Kidney (tissue), 13 donors: ENCODE measurements at regions not wholly inside any gene's neighbourhood (a gene's known extent, or its start where the extent isn't known, plus 50 kb on each side); places are given as distances from the start of the nearest gene placed in this dataset.
"Not testable (repeated sequence)": the region's sequence is repeated elsewhere in the genome, so short reads cannot be mapped to it uniquely, and the experiment has no call there.

Experiments used
- DNase-seq, 5 donors: peaks; one replicate each; pipeline ENCODE4 v3.0.0-alpha.2; 2013 to 2020
- FAIRE-seq: peaks from 2 replicates; lab custom pipeline; 2012; peaks lifted over from hg19 to GRCh38; lab: Jason Lieb, UNC
- H3K27ac ChIP-seq, 2 donors: one replicate each; pipeline ENCODE4 v1.7.0; 2013; ENCODE audit warnings: low read depth in 2 of 2, low read length in 2 of 2, inconsistent platforms in 1 of 2
- H3K27me3 ChIP-seq: one replicate; pipeline ENCODE4 v1.7.1; 2013; ENCODE audit warnings: low read length, inconsistent platforms; ENCODE audit not compliant: control insufficient read depth, insufficient read depth
- H3K36me3 ChIP-seq, 3 donors: one replicate each; pipeline versions ENCODE4 v1.7.0 to v1.7.1; 2013; ENCODE audit warnings: low read length in 3 of 3, control low read depth in 1 of 3, inconsistent platforms in 1 of 3; ENCODE audit not compliant: insufficient read depth in 3 of 3, control insufficient read depth in 2 of 3
- H3K4me1 ChIP-seq, 3 donors: one replicate each; pipeline versions ENCODE4 v1.7.0 to v1.7.1; 2013; ENCODE audit warnings: low read length in 3 of 3, inconsistent platforms in 1 of 3, low read depth in 1 of 3; ENCODE audit not compliant: control insufficient read depth in 2 of 3, insufficient read depth in 2 of 3
- H3K4me3 ChIP-seq, 3 donors: one replicate each; pipeline versions ENCODE4 v1.7.0 to v1.8.1; 2013; ENCODE audit warnings: low read length in 3 of 3, control low read depth in 1 of 3, inconsistent platforms in 1 of 3
- H3K9ac ChIP-seq, 3 donors: one replicate each; pipeline versions ENCODE4 v1.7.0 to v1.7.1; 2013; ENCODE audit warnings: low read length in 3 of 3, control low read depth in 1 of 3, inconsistent platforms in 1 of 3
- H3K9me3 ChIP-seq, 3 donors: one replicate each; pipeline versions ENCODE4 v1.7.0 to v1.7.1; 2013; ENCODE audit warnings: low read length in 3 of 3, control low read depth in 1 of 3, inconsistent platforms in 1 of 3; ENCODE audit not compliant: control insufficient read depth in 2 of 3, insufficient read depth in 1 of 3
- intact Hi-C: fragments of 100-400 bp; cut with DNase I; formaldehyde crosslinking; loops from one replicate; pipeline ENCODE4 v1.11.1; 2022
- TF ChIP-seq, protein P1 (sequence below): IDR thresholded peaks from 3 replicates; pipeline ENCODE4 v1.5.1; 2012; ENCODE audit warnings: mild to moderate bottlenecking, moderate library complexity, borderline replicate concordance; ENCODE audit not compliant: insufficient read depth; ENCODE audit errors: extremely low read depth
- donor health status: control.
- donor health status: control.
- donor health status: control.
- donor health status: control.
- donor health status: control.
- donor health status: DM: yes; HTN: yes; CAD: no.
- donor health status: Normal renal cell carcinoma (clear cell type).

GRCh38 chr21:31798842-31799704 lies 67.2 kb upstream of the SCAF4 start:
- Histone ChIP-seq H3K9me3 (no peaks in the 10 kb centered on the region), H3K4me3 (no peak overlapping the region), H3K9ac (no peak overlapping the region), H3K27ac (no peak overlapping the region), H3K4me1 (no peaks in the 10 kb centered on the region), H3K36me3 (no peaks in the 10 kb centered on the region), H3K27me3 (no peaks in the 10 kb centered on the region)
- intact Hi-C loops: no loop called here
- TF ChIP-seq, protein P1, sequence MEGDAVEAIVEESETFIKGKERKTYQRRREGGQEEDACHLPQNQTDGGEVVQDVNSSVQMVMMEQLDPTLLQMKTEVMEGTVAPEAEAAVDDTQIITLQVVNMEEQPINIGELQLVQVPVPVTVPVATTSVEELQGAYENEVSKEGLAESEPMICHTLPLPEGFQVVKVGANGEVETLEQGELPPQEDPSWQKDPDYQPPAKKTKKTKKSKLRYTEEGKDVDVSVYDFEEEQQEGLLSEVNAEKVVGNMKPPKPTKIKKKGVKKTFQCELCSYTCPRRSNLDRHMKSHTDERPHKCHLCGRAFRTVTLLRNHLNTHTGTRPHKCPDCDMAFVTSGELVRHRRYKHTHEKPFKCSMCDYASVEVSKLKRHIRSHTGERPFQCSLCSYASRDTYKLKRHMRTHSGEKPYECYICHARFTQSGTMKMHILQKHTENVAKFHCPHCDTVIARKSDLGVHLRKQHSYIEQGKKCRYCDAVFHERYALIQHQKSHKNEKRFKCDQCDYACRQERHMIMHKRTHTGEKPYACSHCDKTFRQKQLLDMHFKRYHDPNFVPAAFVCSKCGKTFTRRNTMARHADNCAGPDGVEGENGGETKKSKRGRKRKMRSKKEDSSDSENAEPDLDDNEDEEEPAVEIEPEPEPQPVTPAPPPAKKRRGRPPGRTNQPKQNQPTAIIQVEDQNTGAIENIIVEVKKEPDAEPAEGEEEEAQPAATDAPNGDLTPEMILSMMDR: no peak
- FAIRE-seq: no peak
- peak in 2 of 5 donors; percentile 15 to 20 for DNase-seq

GRCh38 chr21:31795992-31796391 lies 64.1 kb upstream of the SCAF4 start:
- FAIRE-seq (no peak), DNase-seq (no peak)
- no peaks in the 10 kb centered on the region for H3K36me3 ChIP-seq
- H3K9ac ChIP-seq: no peak overlapping the region
- H3K27ac ChIP-seq: no peak overlapping the region
- H3K4me1 ChIP-seq: no peaks in the 10 kb centered on the region
- TF ChIP-seq, protein P1: no peak
- no peak overlapping the region for H3K4me3 ChIP-seq
- intact Hi-C loops: no loop called here
- no peaks in the 10 kb centered on the region for H3K27me3 ChIP-seq
- no peaks in the 10 kb centered on the region for H3K9me3 ChIP-seq

DNA sequence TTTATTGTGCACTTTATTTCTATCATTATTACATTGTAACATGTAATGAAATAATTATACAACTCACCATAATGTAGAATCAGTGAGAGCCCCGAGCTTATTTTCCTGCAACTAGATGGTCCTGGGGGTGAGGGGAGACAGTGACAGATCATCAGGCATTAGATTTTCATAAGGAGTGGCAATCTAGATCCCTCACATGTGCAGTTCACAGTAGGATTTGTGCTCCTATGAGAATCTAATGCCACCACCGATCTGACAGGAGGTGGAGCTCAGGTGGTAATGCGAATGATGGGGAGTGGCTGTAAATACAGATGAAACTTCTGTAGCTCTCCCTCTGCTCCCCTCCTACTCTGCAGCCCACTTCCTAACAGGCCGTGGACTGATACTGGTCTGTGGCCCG lies 58.5 kb upstream of the SCAF4 start:
- H3K27ac ChIP-seq, intact Hi-C loops, H3K9me3 ChIP-seq, H3K4me3 ChIP-seq, H3K9ac ChIP-seq, DNase-seq, H3K4me1 ChIP-seq, H3K27me3 ChIP-seq, H3K36me3 ChIP-seq, FAIRE-seq: not testable (repeated sequence)

DNA sequence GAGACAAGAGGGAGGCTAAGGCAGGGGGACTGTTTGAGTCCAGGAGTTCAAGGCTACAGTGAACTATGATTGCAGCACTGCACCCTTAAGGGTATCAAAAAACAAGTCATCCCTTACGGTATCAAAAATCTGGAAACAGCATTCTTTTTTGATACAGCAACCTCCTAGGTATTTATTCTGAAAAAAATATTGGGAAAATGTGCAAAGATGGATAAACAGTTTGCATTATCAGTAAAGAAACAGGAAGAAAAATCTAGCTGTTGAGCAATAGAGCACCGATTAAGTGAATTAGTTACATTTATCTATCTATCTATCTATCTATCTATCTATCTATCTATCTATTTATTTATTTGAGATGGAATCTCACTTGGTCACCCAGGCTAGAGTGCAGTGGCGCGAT lies 56.7 kb upstream of the SCAF4 start:
- Histone ChIP-seq H3K4me3 (no peak overlapping the region), H3K27ac (no peak overlapping the region), H3K9ac (no peak overlapping the region), H3K36me3 (no peaks in the 10 kb centered on the region), H3K27me3 (no peaks in the 10 kb centered on the region), H3K4me1 (no peaks in the 10 kb centered on the region), H3K9me3 (no peaks in the 10 kb centered on the region)
- FAIRE-seq (no peak), DNase-seq (no peak)
- TF ChIP-seq, protein P1: no peak
- intact Hi-C loops: no loop called here

- H3K36me3 ChIP-seq, H3K9ac ChIP-seq, H3K27ac ChIP-seq, H3K4me3 ChIP-seq, H3K9me3 ChIP-seq, H3K4me1 ChIP-seq, H3K27me3 ChIP-seq, FAIRE-seq, intact Hi-C loops: not testable (repeated sequence)
- DNase-seq: peak in 1 of 5 donors; percentile 5
These were observed 55.8 kb upstream of the SCAF4 start for GRCh38 chr21:31787691-31788090.
